ENCODE measurements at regions not wholly inside any gene's neighbourhood (a gene's known extent, or its start where the extent isn't known, plus 50 kb on each side); places are given as distances from the start of the nearest gene placed in this dataset.

DNA sequence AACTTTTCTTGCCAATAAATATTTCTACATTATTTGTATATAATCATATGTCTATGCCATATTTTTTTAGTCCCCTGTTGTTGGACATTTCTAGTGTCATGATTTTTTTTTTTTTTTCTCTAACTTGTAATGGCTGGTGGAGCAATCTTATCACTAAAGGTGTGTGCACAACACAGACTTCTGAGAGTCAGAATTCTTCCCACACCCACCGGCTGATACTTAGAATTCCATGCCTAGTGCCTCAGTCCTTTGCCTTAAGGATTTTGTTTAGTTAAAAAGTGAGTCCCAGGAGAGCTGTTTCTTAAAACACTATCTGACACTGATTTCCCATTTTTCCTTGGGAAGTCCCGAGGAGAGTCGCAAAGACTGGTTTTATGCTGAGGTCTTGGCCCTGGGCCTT lies 87.7 kb upstream of the BARX2 start:
- no peaks in the 10 kb centered on the region for H3K9me3 Mint-ChIP-seq
- H3K4me1 Mint-ChIP-seq (ENCODE audit: low read depth) = peaks cover 7% of the 10 kb centered on the region
- H3K4me3 Mint-ChIP-seq = no peak overlapping the region
- CTCF ChIA-PET = no interaction called here
- intact Hi-C loops (cut with micrococcal nuclease) = loop anchor here (10.0 kb wide), 1 partner anchor 1027 kb away; the partner anchor contains the start of gene ZBTB44
- no peak for DNase-seq
- H3K36me3 Mint-ChIP-seq (ENCODE audit: low read depth) = no peaks in the 10 kb centered on the region
- H3K27ac Mint-ChIP-seq = no peak overlapping the region
- H3K27me3 Mint-ChIP-seq (ENCODE audit: low read depth) = peaks cover 14% of the 10 kb centered on the region

DNA sequence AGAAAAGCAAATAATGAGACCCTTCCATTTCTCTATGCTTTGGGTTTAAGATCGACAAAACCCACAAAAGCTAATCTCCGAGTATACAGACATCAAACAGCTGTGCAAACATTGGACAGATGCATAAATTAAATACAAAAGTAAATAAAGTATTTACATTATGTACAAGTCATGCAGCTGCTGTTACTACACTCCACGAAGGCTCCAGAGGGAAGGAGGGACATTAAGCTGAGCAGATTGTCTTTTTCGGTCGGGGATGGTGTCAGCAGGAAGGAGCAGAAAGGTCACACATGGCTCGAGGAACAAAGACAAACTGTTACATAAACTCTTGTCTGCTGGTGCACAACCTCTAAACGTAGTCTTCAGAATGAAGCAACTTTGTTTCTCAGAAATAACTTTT lies 88.8 kb upstream of the BARX2 start:
- intact Hi-C loops (cut with micrococcal nuclease) = loop anchor here (10.0 kb wide), 1 partner anchor 1028 kb away; the partner anchor contains the start of gene ZBTB44
- no peak overlapping the region for H3K27ac Mint-ChIP-seq
- H3K27me3 Mint-ChIP-seq (ENCODE audit: low read depth) = peaks cover 14% of the 10 kb centered on the region
- H3K4me3 Mint-ChIP-seq = no peak overlapping the region
- H3K4me1 Mint-ChIP-seq (ENCODE audit: low read depth) = peaks cover 12% of the 10 kb centered on the region
- no peaks in the 10 kb centered on the region for H3K9me3 Mint-ChIP-seq
- DNase-seq = no peak
- no peaks in the 10 kb centered on the region for H3K36me3 Mint-ChIP-seq (ENCODE audit: low read depth)
- CTCF ChIA-PET = no interaction called here

DNA sequence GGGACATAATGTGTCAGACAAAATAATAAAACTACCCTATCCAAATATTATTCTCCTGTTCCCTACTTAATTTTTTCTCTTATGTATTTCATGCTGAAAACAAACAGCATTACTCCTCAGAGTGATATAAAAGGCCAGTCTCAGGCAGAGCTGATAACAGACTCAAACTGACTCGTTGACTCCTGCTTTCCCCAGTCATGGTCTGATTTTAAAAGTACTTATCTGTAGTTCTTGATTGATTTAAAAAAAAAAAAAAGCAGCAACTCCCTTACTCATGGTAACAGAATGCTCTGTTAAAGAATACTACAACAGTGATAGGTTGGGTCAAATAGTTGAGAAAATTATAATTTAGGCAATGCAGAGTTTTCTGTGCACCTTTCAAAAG lies 90.3 kb upstream of the BARX2 start:
- H3K4me1 Mint-ChIP-seq (ENCODE audit: low read depth) = peaks cover 19% of the 10 kb centered on the region
- DNase-seq = no peak
- H3K9me3 Mint-ChIP-seq = no peaks in the 10 kb centered on the region
- H3K36me3 Mint-ChIP-seq (ENCODE audit: low read depth) = no peaks in the 10 kb centered on the region
- CTCF ChIA-PET = no interaction called here
- no peak overlapping the region for H3K4me3 Mint-ChIP-seq
- H3K27ac Mint-ChIP-seq = no peak overlapping the region
- H3K27me3 Mint-ChIP-seq (ENCODE audit: low read depth) = peaks cover 7% of the 10 kb centered on the region
- intact Hi-C loops (cut with micrococcal nuclease) = loop anchor here (10.0 kb wide), 1 partner anchor 1029 kb away; the partner anchor contains the start of gene ZBTB44

DNA sequence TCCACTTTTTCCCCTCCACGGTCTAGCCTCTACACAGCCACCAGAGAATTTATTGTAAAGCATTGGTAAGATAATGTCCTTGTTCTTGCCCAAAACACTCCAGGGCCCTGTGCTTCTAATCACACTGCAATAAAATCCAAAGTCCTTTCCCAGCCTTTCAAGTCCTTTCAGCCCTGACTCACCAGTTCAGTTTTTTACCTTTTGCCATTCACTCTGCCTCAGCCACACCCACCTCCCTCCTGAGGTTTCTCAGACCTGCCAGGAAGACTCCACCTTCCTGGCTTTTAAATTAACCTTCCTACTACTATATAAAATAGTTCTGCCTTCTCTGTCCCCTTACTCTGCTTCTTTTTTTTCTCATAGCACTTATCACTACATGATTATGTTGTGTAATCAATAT lies 91.0 kb upstream of the ARHGAP32 start:
- Mint-ChIP-seq H3K27me3 (ENCODE audit: low read depth) (no peaks in the 10 kb centered on the region), H3K9me3 (no peaks in the 10 kb centered on the region), H3K4me1 (ENCODE audit: low read depth) (peaks cover 28% of the 10 kb centered on the region), H3K4me3 (no peak overlapping the region), H3K36me3 (ENCODE audit: low read depth) (no peaks in the 10 kb centered on the region), H3K27ac (no peak overlapping the region)
- no peak for DNase-seq
- intact Hi-C loops (cut with micrococcal nuclease) = loop anchor here (5.0 to 10.0 kb wide), 5 partner anchors 49 to 1246 kb away; partner anchors contain the start of gene ZBTB44
- CTCF ChIA-PET = no interaction called here

DNA sequence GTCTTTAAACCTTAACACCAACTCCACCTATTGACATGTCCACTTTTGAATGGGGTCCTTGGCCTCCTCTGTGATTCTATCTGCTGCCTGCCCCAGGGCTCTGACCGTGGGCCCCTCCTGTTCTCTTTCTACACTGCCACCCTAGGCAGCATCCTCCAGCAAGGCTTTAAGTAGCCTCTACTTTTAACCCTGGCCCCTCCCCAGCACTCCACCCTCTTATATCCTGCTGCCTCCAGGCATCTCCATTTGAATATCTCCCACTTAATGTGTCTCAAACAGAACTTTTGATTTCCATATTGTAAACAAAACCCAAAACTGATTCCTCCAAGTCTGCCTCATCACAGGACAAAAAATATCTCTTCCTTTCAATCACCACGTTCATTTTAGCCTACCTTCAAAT lies 90.5 kb upstream of the ARHGAP32 start:
- DNase-seq = no peak
- Mint-ChIP-seq H3K4me1 (ENCODE audit: low read depth) (peaks cover 33% of the 10 kb centered on the region), H3K4me3 (no peak overlapping the region), H3K9me3 (no peaks in the 10 kb centered on the region), H3K27me3 (ENCODE audit: low read depth) (peaks cover 2% of the 10 kb centered on the region), H3K27ac (no peak overlapping the region), H3K36me3 (ENCODE audit: low read depth) (no peaks in the 10 kb centered on the region)
- intact Hi-C loops (cut with micrococcal nuclease) = loop anchor here (5.0 to 10.0 kb wide), 5 partner anchors 50 to 1245 kb away; partner anchors contain the start of gene ZBTB44
- CTCF ChIA-PET = no interaction called here

- Mint-ChIP-seq H3K27me3 (ENCODE audit: low read depth) (peaks cover 8% of the 10 kb centered on the region), H3K27ac (no peak overlapping the region), H3K36me3 (ENCODE audit: low read depth) (no peaks in the 10 kb centered on the region), H3K9me3 (no peaks in the 10 kb centered on the region), H3K4me3 (no peak overlapping the region), H3K4me1 (ENCODE audit: low read depth) (peaks cover 35% of the 10 kb centered on the region)
- CTCF ChIA-PET = interaction anchor here (1.0 kb wide), 1 partner anchor 51 kb away, joined by 3 read pairs; no protein-coding TSS in a partner anchor
- DNase-seq = no peak
- intact Hi-C loops (cut with micrococcal nuclease) = loop anchor here (2.0 to 10.0 kb wide), 7 partner anchors 51 to 1244 kb away; partner anchors contain the start of genes NFRKB, PRDM10 and ZBTB44
These were observed 89.6 kb upstream of the ARHGAP32 start for GRCh38 chr11:129281471-129282415.

GRCh38 chr11:129280027-129280811 lies 88.1 kb upstream of the ARHGAP32 start:
- Mint-ChIP-seq H3K9me3 (no peaks in the 10 kb centered on the region), H3K36me3 (ENCODE audit: low read depth) (no peaks in the 10 kb centered on the region), H3K27me3 (ENCODE audit: low read depth) (peaks cover 8% of the 10 kb centered on the region), H3K4me1 (ENCODE audit: low read depth) (peaks cover 35% of the 10 kb centered on the region), H3K4me3 (peak overlapping the region; percentile 77), H3K27ac (peak overlapping the region; percentile 85)
- intact Hi-C loops (cut with micrococcal nuclease) = loop anchor here (1.0 to 10.0 kb wide), 12 partner anchors 20 to 1243 kb away; partner anchors contain the start of genes NFRKB, PRDM10 and ZBTB44
- CTCF ChIA-PET = interaction anchor here (0.8 kb wide), 1 partner anchor 40 kb away, joined by 3 read pairs; no protein-coding TSS in a partner anchor
- DNase-seq = peak; percentile 77

- no peaks in the 10 kb centered on the region for H3K9me3 Mint-ChIP-seq
- intact Hi-C loops (cut with micrococcal nuclease) = loop anchor here (1.0 to 10.0 kb wide), 12 partner anchors 21 to 1242 kb away; partner anchors contain the start of genes NFRKB, PRDM10 and ZBTB44
- H3K27ac Mint-ChIP-seq = peak overlapping the region; percentile 85
- H3K36me3 Mint-ChIP-seq (ENCODE audit: low read depth) = no peaks in the 10 kb centered on the region
- CTCF ChIA-PET = no interaction called here
- H3K4me3 Mint-ChIP-seq = peak overlapping the region; percentile 77
- DNase-seq = peak; percentile 63
- peaks cover 8% of the 10 kb centered on the region for H3K27me3 Mint-ChIP-seq (ENCODE audit: low read depth)
- H3K4me1 Mint-ChIP-seq (ENCODE audit: low read depth) = peaks cover 35% of the 10 kb centered on the region
These were observed 87.4 kb upstream of the ARHGAP32 start for GRCh38 chr11:129279326-129280026.

DNA sequence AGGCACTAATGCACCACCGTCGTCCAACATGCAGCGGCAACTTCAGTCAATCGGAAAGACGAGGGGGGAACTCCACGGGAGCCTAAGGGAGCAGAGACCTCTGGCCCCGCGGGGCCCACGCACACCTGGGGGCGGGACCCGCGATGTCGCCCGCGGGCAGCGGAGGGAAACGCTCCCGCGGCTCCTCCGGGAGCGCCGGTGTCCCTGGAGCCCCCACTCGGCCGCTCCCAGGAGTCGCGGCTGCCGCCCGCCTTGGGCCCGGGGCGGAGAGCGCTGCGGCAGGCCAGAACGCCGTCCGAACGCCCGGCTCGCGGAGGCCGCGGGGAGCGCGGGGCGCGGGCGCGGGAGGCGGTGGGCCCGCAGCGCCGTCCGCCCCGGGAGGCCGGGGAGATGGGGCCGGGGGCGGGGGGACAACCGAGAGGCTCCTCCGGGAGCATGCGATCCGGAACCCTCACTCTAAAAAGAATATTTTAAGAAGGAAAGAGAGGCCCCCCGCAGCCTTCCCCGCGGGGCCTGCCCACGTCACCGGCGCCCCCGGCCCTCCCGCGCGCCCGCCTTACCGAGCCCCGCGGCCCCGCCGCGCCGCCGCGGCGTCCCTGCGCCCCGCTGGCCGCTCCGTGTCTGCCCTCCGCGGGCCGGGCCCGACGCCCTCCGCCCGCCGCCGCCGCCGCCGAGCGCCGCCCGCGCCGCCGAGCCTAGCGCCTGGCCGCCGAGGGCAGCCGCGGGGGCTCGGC lies 86.6 kb upstream of the ARHGAP32 start:
- peak; percentile 40 for DNase-seq
- no peaks in the 10 kb centered on the region for H3K36me3 Mint-ChIP-seq (ENCODE audit: low read depth)
- intact Hi-C loops (cut with micrococcal nuclease) = no loop called here
- peaks cover 8% of the 10 kb centered on the region for H3K27me3 Mint-ChIP-seq (ENCODE audit: low read depth)
- H3K27ac Mint-ChIP-seq = peak overlapping the region; percentile 33
- CTCF ChIA-PET = interaction anchor here (0.7 kb wide), 1 partner anchor 52 kb away, joined by 3 read pairs; no protein-coding TSS in a partner anchor
- peak overlapping the region; percentile 80 for H3K4me3 Mint-ChIP-seq
- H3K4me1 Mint-ChIP-seq (ENCODE audit: low read depth) = peaks cover 38% of the 10 kb centered on the region
- H3K9me3 Mint-ChIP-seq = no peaks in the 10 kb centered on the region

GRCh38 chr11:129277198-129277843 lies 85.2 kb upstream of the ARHGAP32 start:
- CTCF ChIA-PET = no interaction called here
- no peaks in the 10 kb centered on the region for H3K36me3 Mint-ChIP-seq (ENCODE audit: low read depth)
- DNase-seq = no peak
- no peaks in the 10 kb centered on the region for H3K9me3 Mint-ChIP-seq
- peaks cover 8% of the 10 kb centered on the region for H3K27me3 Mint-ChIP-seq (ENCODE audit: low read depth)
- H3K4me1 Mint-ChIP-seq (ENCODE audit: low read depth) = peaks cover 26% of the 10 kb centered on the region
- intact Hi-C loops (cut with micrococcal nuclease) = no loop called here
- no peak overlapping the region for H3K27ac Mint-ChIP-seq
- H3K4me3 Mint-ChIP-seq = peak overlapping the region; percentile 80

GRCh38 chr11:129275828-129276227 lies 83.7 kb upstream of the ARHGAP32 start:
- no peak for DNase-seq
- intact Hi-C loops (cut with micrococcal nuclease) = no loop called here
- CTCF ChIA-PET = interaction anchor here (0.6 kb wide), 1 partner anchor 54 kb away, joined by 3 read pairs; no protein-coding TSS in a partner anchor

More at GRCh38 chr11:129275828-129276227, 83.7 kb upstream of the ARHGAP32 start:
- H3K36me3 Mint-ChIP-seq (ENCODE audit: low read depth) = no peaks in the 10 kb centered on the region
- H3K4me1 Mint-ChIP-seq (ENCODE audit: low read depth) = peaks cover 23% of the 10 kb centered on the region
- H3K9me3 Mint-ChIP-seq = no peaks in the 10 kb centered on the region
- H3K27me3 Mint-ChIP-seq (ENCODE audit: low read depth) = peaks cover 8% of the 10 kb centered on the region
- H3K27ac Mint-ChIP-seq = no peak overlapping the region
- H3K4me3 Mint-ChIP-seq = no peak overlapping the region

Data from activated naive CD4-positive, alpha-beta T cell treated with anti-CD3 and anti-CD28 coated beads for 36 hours (primary cell).